ENCODE measurements at regions not wholly inside any gene's neighbourhood (a gene's known extent, or its start where the extent isn't known, plus 50 kb on each side); places are given as distances from the start of the nearest gene placed in this dataset.
A peak's percentile ranks its signal among the peaks of the same experiment; 100 is the strongest.

GRCh38 chr2:10964052-10964790 lies 52.5 kb downstream of the KCNF1 start:
- no peak overlapping the region for H3K4me3 ChIP-seq (ENCODE audit: insufficient read depth, low read depth, low read length)
- DNase-seq: no peak

GRCh38 chr2:10965241-10965843 lies 53.6 kb downstream of the KCNF1 start:
- DNase-seq: no peak
- Histone ChIP-seq H3K36me3 (replicated peaks; ENCODE audit: control insufficient read depth, insufficient read depth, low read length) (no peaks in the 10 kb centered on the region), H3K27me3 (ENCODE audit: control insufficient read depth, insufficient read depth, low read length) (no peaks in the 10 kb centered on the region; the same call in 1 of the 2 replicates), H3K4me3 (ENCODE audit: insufficient read depth, low read depth, low read length) (no peak overlapping the region)

More at GRCh38 chr2:10964052-10964790, 52.5 kb downstream of the KCNF1 start:
- no peaks in the 10 kb centered on the region for H3K36me3 ChIP-seq (replicated peaks; ENCODE audit: control insufficient read depth, insufficient read depth, low read length)
- H3K27me3 ChIP-seq (ENCODE audit: control insufficient read depth, insufficient read depth, low read length): no peaks in the 10 kb centered on the region; the same call in 1 of the 2 replicates

- Histone ChIP-seq H3K27me3 (ENCODE audit: control insufficient read depth, insufficient read depth, low read length) (no peaks in the 10 kb centered on the region; the same call in 1 of the 2 replicates), H3K4me3 (ENCODE audit: insufficient read depth, low read depth, low read length) (no peak overlapping the region), H3K36me3 (replicated peaks; ENCODE audit: control insufficient read depth, insufficient read depth, low read length) (no peaks in the 10 kb centered on the region)
- DNase-seq: no peak
Observed at GRCh38 chr2:10966056-10966455, 54.3 kb downstream of the KCNF1 start.

- Histone ChIP-seq H3K4me3 (ENCODE audit: insufficient read depth, low read depth, low read length) (no peak overlapping the region), H3K27me3 (ENCODE audit: control insufficient read depth, insufficient read depth, low read length) (no peaks in the 10 kb centered on the region; the same call in 1 of the 2 replicates), H3K36me3 (replicated peaks; ENCODE audit: control insufficient read depth, insufficient read depth, low read length) (no peaks in the 10 kb centered on the region)
- DNase-seq: no peak
Observed at GRCh38 chr2:10966741-10967140, 55.0 kb downstream of the KCNF1 start.

- no peaks in the 10 kb centered on the region for H3K36me3 ChIP-seq (replicated peaks; ENCODE audit: control insufficient read depth, insufficient read depth, low read length)
- H3K4me3 ChIP-seq (ENCODE audit: insufficient read depth, low read depth, low read length): no peak overlapping the region
- no peaks in the 10 kb centered on the region for H3K27me3 ChIP-seq (ENCODE audit: control insufficient read depth, insufficient read depth, low read length)
- DNase-seq: no peak
Observed at GRCh38 chr2:10968176-10968575, 56.4 kb downstream of the KCNF1 start.

- Histone ChIP-seq H3K4me3 (ENCODE audit: insufficient read depth, low read depth, low read length) (no peak overlapping the region), H3K36me3 (replicated peaks; ENCODE audit: control insufficient read depth, insufficient read depth, low read length) (no peaks in the 10 kb centered on the region), H3K27me3 (ENCODE audit: control insufficient read depth, insufficient read depth, low read length) (no peaks in the 10 kb centered on the region)
- no peak for DNase-seq
Observed at GRCh38 chr2:10970666-10971065, 58.9 kb downstream of the KCNF1 start.

GRCh38 chr2:10971161-10971887 lies 59.6 kb downstream of the KCNF1 start:
- Histone ChIP-seq H3K36me3 (replicated peaks; ENCODE audit: control insufficient read depth, insufficient read depth, low read length) (no peaks in the 10 kb centered on the region), H3K4me3 (ENCODE audit: insufficient read depth, low read depth, low read length) (no peak overlapping the region), H3K27me3 (ENCODE audit: control insufficient read depth, insufficient read depth, low read length) (no peaks in the 10 kb centered on the region)
- no peak for DNase-seq

- DNase-seq: no peak
Observed at GRCh38 chr2:10971888-10972260, 60.1 kb downstream of the KCNF1 start.

GRCh38 chr2:10972683-10973433 lies 61.1 kb downstream of the KCNF1 start:
- no peaks in the 10 kb centered on the region for H3K27me3 ChIP-seq (ENCODE audit: control insufficient read depth, insufficient read depth, low read length)
- H3K4me3 ChIP-seq (ENCODE audit: insufficient read depth, low read depth, low read length): no peak overlapping the region
- H3K36me3 ChIP-seq (replicated peaks; ENCODE audit: control insufficient read depth, insufficient read depth, low read length): no peaks in the 10 kb centered on the region
- peak; percentile 62 for DNase-seq

More at GRCh38 chr2:10971888-10972260, 60.1 kb downstream of the KCNF1 start:
- Histone ChIP-seq H3K27me3 (ENCODE audit: control insufficient read depth, insufficient read depth, low read length) (no peaks in the 10 kb centered on the region), H3K4me3 (ENCODE audit: insufficient read depth, low read depth, low read length) (no peak overlapping the region), H3K36me3 (replicated peaks; ENCODE audit: control insufficient read depth, insufficient read depth, low read length) (no peaks in the 10 kb centered on the region)

GRCh38 chr2:10973766-10974165 lies 62.0 kb downstream of the KCNF1 start:
- DNase-seq: no peak
- Histone ChIP-seq H3K36me3 (replicated peaks; ENCODE audit: control insufficient read depth, insufficient read depth, low read length) (no peaks in the 10 kb centered on the region), H3K27me3 (ENCODE audit: control insufficient read depth, insufficient read depth, low read length) (no peaks in the 10 kb centered on the region), H3K4me3 (ENCODE audit: insufficient read depth, low read depth, low read length) (no peak overlapping the region)

GRCh38 chr2:10977003-10977402 lies 65.3 kb downstream of the KCNF1 start:
- Histone ChIP-seq H3K36me3 (replicated peaks; ENCODE audit: control insufficient read depth, insufficient read depth, low read length) (no peaks in the 10 kb centered on the region), H3K4me3 (ENCODE audit: insufficient read depth, low read depth, low read length) (no peak overlapping the region), H3K27me3 (ENCODE audit: control insufficient read depth, insufficient read depth, low read length) (no peaks in the 10 kb centered on the region)
- DNase-seq: peak; percentile 59

GRCh38 chr2:10977621-10978020 lies 65.9 kb downstream of the KCNF1 start:
- peak; percentile 80 for DNase-seq
- Histone ChIP-seq H3K36me3 (replicated peaks; ENCODE audit: control insufficient read depth, insufficient read depth, low read length) (no peaks in the 10 kb centered on the region), H3K4me3 (ENCODE audit: insufficient read depth, low read depth, low read length) (no peak overlapping the region), H3K27me3 (ENCODE audit: control insufficient read depth, insufficient read depth, low read length) (no peaks in the 10 kb centered on the region)

- no peak for DNase-seq
- Histone ChIP-seq H3K4me3 (ENCODE audit: insufficient read depth, low read depth, low read length) (no peak overlapping the region), H3K27me3 (ENCODE audit: control insufficient read depth, insufficient read depth, low read length) (no peaks in the 10 kb centered on the region), H3K36me3 (replicated peaks; ENCODE audit: control insufficient read depth, insufficient read depth, low read length) (no peaks in the 10 kb centered on the region)
Observed at GRCh38 chr2:10978090-10978670, 66.4 kb downstream of the KCNF1 start.

GRCh38 chr2:10980071-10980470 lies 68.3 kb downstream of the KCNF1 start:
- DNase-seq: no peak
- Histone ChIP-seq H3K4me3 (ENCODE audit: insufficient read depth, low read depth, low read length) (no peak overlapping the region), H3K27me3 (ENCODE audit: control insufficient read depth, insufficient read depth, low read length) (no peaks in the 10 kb centered on the region), H3K36me3 (replicated peaks; ENCODE audit: control insufficient read depth, insufficient read depth, low read length) (no peaks in the 10 kb centered on the region)
